BLaER1 (cell line): ENCODE measurements at regions not wholly inside any gene's neighbourhood (a gene's known extent, or its start where the extent isn't known, plus 50 kb on each side); places are given as distances from the start of the nearest gene placed in this dataset.

ENCODE experiments used
- H3K27ac ChIP-seq: shearing (Covaris generic); formaldehyde crosslinking; 2 replicates; pipeline ENCODE4 v1.8.1; 2022
- H3K27me3 ChIP-seq: shearing (Covaris generic); formaldehyde crosslinking; 2 replicates; pipeline ENCODE4 v1.8.1; 2022
- H3K36me3 ChIP-seq: shearing (Covaris generic); formaldehyde crosslinking; 2 replicates; pipeline ENCODE4 v1.8.1; 2022
- H3K4me1 ChIP-seq: shearing (Covaris generic); formaldehyde crosslinking; 2 replicates; pipeline ENCODE4 v1.8.1; 2022
- H3K4me2 ChIP-seq: shearing (Covaris generic); formaldehyde crosslinking; 2 replicates; pipeline ENCODE4 v1.8.1; 2022
- H3K4me3 ChIP-seq: shearing (Covaris generic); formaldehyde crosslinking; 2 replicates; pipeline ENCODE4 v1.8.1; 2022
- H3K9ac ChIP-seq: shearing (Covaris generic); formaldehyde crosslinking; 2 replicates; pipeline ENCODE4 v1.8.1; 2022
- H3K9me3 ChIP-seq: shearing (Covaris generic); formaldehyde crosslinking; 2 replicates; pipeline ENCODE4 v1.8.1; 2022
- H4K20me1 ChIP-seq: shearing (Covaris generic); formaldehyde crosslinking; 2 replicates; pipeline ENCODE4 v1.8.1; 2022
- Cebpa-rat ChIP-seq: shearing (Covaris generic); IDR thresholded peaks from 2 replicates; pipeline ENCODE4 v1.8.1; 2022

GRCh38 chr16:66261826-66262225 lies 104.7 kb upstream of the CDH5 start:
- TF ChIP-seq Cebpa-rat, result no peak
- peak overlapping the region; percentile 69 for H3K27ac ChIP-seq
- H4K20me1 ChIP-seq, result no peaks in the 10 kb centered on the region
- H3K9me3 ChIP-seq, result no peaks in the 10 kb centered on the region
- peaks cover 85% of the 10 kb centered on the region for H3K4me1 ChIP-seq
- no peaks in the 10 kb centered on the region for H3K36me3 ChIP-seq
- H3K4me3 ChIP-seq, result no peak overlapping the region
- H3K27me3 ChIP-seq, result no peaks in the 10 kb centered on the region
- H3K9ac ChIP-seq, result no peak overlapping the region
- peak overlapping the region; percentile 89 for H3K4me2 ChIP-seq

GRCh38 chr16:66260522-66261254 lies 105.8 kb upstream of the CDH5 start:
- no peak for TF ChIP-seq Cebpa-rat
- no peaks in the 10 kb centered on the region for H4K20me1 ChIP-seq
- no peaks in the 10 kb centered on the region for H3K9me3 ChIP-seq
- no peaks in the 10 kb centered on the region for H3K27me3 ChIP-seq
- peak overlapping the region; percentile 89 for H3K4me2 ChIP-seq
- H3K36me3 ChIP-seq, result no peaks in the 10 kb centered on the region
- H3K27ac ChIP-seq, result peak overlapping the region; percentile 69; the same call in 1 of the 2 replicates
- peaks cover 79% of the 10 kb centered on the region for H3K4me1 ChIP-seq
- H3K9ac ChIP-seq, result no peak overlapping the region
- no peak overlapping the region for H3K4me3 ChIP-seq

- H3K27ac ChIP-seq, result peak overlapping the region; percentile 67
- H3K9me3 ChIP-seq, result no peaks in the 10 kb centered on the region
- peak overlapping the region; percentile 89 for H3K4me2 ChIP-seq
- H3K36me3 ChIP-seq, result no peaks in the 10 kb centered on the region
- no peaks in the 10 kb centered on the region for H3K27me3 ChIP-seq
- peaks cover 78% of the 10 kb centered on the region for H3K4me1 ChIP-seq
- no peaks in the 10 kb centered on the region for H4K20me1 ChIP-seq
- H3K9ac ChIP-seq, result no peak overlapping the region
- no peak overlapping the region for H3K4me3 ChIP-seq
- TF ChIP-seq Cebpa-rat, result no peak
Measured at GRCh38 chr16:66258916-66259845, 107.3 kb upstream of the CDH5 start.

GRCh38 chr16:66256919-66257318 lies 109.6 kb upstream of the CDH5 start:
- no peak for TF ChIP-seq Cebpa-rat
- no peak overlapping the region for H3K27ac ChIP-seq
- no peak overlapping the region for H3K9ac ChIP-seq
- no peak overlapping the region for H3K4me2 ChIP-seq
- no peaks in the 10 kb centered on the region for H4K20me1 ChIP-seq
- no peaks in the 10 kb centered on the region for H3K9me3 ChIP-seq
- H3K4me3 ChIP-seq, result no peak overlapping the region
- H3K36me3 ChIP-seq, result no peaks in the 10 kb centered on the region
- H3K27me3 ChIP-seq, result no peaks in the 10 kb centered on the region
- peaks cover 58% of the 10 kb centered on the region for H3K4me1 ChIP-seq

- peaks cover 45% of the 10 kb centered on the region for H3K4me1 ChIP-seq
- no peak overlapping the region for H3K9ac ChIP-seq
- no peaks in the 10 kb centered on the region for H3K9me3 ChIP-seq
- H4K20me1 ChIP-seq, result no peaks in the 10 kb centered on the region
- no peak overlapping the region for H3K27ac ChIP-seq
- no peaks in the 10 kb centered on the region for H3K27me3 ChIP-seq
- no peak for TF ChIP-seq Cebpa-rat
- H3K4me3 ChIP-seq, result no peak overlapping the region
- H3K4me2 ChIP-seq, result peak overlapping the region; percentile 61
- H3K36me3 ChIP-seq, result no peaks in the 10 kb centered on the region
Measured at GRCh38 chr16:66255647-66256046, 110.8 kb upstream of the CDH5 start.

GRCh38 chr16:66254751-66255150 lies 111.7 kb upstream of the CDH5 start:
- Histone ChIP-seq H3K9me3 (no peaks in the 10 kb centered on the region), H4K20me1 (no peaks in the 10 kb centered on the region), H3K9ac (no peak overlapping the region), H3K4me2 (peak overlapping the region; percentile 2; the same call in 1 of the 2 replicates), H3K36me3 (no peaks in the 10 kb centered on the region), H3K4me3 (no peak overlapping the region), H3K4me1 (peaks cover 36% of the 10 kb centered on the region), H3K27me3 (no peaks in the 10 kb centered on the region), H3K27ac (no peak overlapping the region)
- no peak for TF ChIP-seq Cebpa-rat

DNA sequence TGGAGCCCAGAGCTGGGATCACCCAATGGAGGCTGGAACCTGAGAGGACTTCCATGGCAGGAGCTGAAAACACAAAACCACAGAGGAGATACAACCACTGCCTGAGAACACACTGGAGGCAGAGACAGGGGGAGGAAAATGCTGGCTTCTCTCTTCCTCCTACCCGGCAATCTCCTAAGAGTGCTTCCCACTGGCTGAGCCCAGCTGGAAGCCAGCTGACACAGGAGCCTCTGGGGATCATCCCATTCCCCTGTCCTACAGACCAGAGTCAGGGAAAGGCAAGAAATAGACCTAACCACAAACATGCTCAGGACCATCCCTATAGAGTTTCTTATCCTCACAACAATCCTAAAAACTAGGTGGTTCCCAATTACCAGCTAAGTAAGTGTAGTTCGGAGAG lies 112.4 kb upstream of the CDH5 start:
- no peaks in the 10 kb centered on the region for H4K20me1 ChIP-seq
- H3K27ac ChIP-seq, result no peak overlapping the region
- H3K4me3 ChIP-seq, result no peak overlapping the region
- no peaks in the 10 kb centered on the region for H3K9me3 ChIP-seq
- H3K36me3 ChIP-seq, result no peaks in the 10 kb centered on the region
- no peaks in the 10 kb centered on the region for H3K27me3 ChIP-seq
- H3K4me2 ChIP-seq, result peak overlapping the region; percentile 24; the same call in 1 of the 2 replicates
- no peak overlapping the region for H3K9ac ChIP-seq
- TF ChIP-seq Cebpa-rat, result no peak
- peaks cover 30% of the 10 kb centered on the region for H3K4me1 ChIP-seq

DNA sequence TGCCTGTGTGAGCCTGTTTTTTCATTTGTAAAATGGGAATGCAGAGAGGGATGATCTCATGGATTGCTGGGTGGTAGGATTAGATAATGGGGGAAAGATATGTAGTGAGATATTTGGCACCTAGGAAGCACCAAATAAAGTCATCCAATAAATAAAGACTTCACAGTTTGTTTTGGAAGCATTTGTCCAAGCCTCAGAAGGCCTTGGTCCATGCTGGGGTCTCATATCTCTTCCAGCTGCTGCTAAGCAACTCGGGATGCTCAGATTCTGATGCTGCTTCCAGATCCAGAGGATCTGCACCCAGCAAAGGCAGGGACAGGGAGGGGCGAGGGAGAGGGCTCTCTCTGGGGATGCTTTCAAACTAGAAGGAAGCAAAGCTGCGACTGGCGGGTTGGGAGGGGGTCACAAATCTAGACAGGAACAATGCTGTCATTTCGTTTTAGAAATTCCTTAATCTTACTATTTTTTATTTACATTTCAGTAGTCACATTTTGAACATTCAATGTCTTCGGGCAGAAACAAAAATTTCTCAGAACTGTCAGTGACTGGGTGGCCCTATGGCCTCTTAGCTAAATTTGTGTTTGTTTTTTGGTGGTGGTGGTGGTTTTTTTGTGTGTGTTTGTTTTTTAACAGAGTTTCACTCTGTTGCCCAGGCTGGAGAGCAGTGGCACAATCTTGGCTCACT lies 114.9 kb upstream of the CDH5 start:
- H3K4me2 ChIP-seq, result no peak overlapping the region
- H3K4me1 ChIP-seq, result peaks cover 22% of the 10 kb centered on the region
- no peak for TF ChIP-seq Cebpa-rat

DNA sequence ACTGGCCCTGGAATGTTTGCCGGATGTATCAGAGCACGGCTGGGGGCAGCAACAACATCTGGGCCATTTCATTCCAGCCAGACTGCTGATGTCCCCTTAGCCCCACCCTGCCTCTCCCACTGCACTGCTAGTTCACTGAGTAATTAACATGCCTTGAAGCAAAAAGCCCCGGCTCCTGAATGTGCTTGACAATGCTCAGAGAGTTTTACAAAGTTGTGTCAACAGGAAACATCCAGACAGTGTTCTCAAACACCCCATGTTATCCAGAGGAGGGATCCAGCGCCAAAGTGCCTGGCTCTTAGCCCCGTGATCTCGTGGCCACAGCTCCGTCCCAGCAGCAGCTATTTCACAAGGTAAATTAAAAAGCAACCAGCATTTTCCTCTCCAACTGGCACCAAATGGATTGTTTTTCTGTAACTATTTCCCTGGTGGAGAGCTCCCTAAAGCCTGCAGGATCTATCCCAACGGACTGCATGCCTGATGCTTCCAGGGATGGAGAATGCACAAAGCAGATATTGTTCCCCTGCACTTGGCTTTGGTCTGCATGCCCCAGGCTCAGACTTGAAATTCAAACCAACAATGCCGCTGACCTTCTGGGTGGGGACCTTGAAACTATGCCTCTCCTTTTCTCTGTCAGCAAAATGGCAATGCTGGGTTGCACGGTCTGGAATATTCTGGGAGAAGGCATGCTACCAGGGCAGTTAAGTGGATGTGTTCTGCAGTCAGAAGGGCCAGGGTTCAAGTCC lies 115.6 kb upstream of the CDH5 start:
- Histone ChIP-seq H3K4me3 (no peak overlapping the region), H3K4me2 (no peak overlapping the region), H3K9ac (no peak overlapping the region), H3K9me3 (no peaks in the 10 kb centered on the region), H3K27me3 (no peaks in the 10 kb centered on the region), H3K27ac (no peak overlapping the region), H3K36me3 (no peaks in the 10 kb centered on the region), H3K4me1 (peaks cover 19% of the 10 kb centered on the region), H4K20me1 (no peaks in the 10 kb centered on the region)
- no peak for TF ChIP-seq Cebpa-rat

More for the DNA sequence above, 114.9 kb upstream of the CDH5 start:
- H3K9ac ChIP-seq, result no peak overlapping the region
- H3K27me3 ChIP-seq, result no peaks in the 10 kb centered on the region
- no peaks in the 10 kb centered on the region for H3K9me3 ChIP-seq
- no peak overlapping the region for H3K4me3 ChIP-seq
- no peaks in the 10 kb centered on the region for H3K36me3 ChIP-seq
- no peaks in the 10 kb centered on the region for H4K20me1 ChIP-seq
- H3K27ac ChIP-seq, result no peak overlapping the region
